Osteoblast (primary cell): ENCODE measurements at regions not wholly inside any gene's neighbourhood (a gene's known extent, or its start where the extent isn't known, plus 50 kb on each side); places are given as distances from the start of the nearest gene placed in this dataset.

Source experiments
- DNase-seq: peaks from one replicate; pipeline ENCODE4 v3.0.0; 2011; ENCODE audit warnings: low spot score, mixed read lengths; ENCODE audit not compliant: insufficient read length; ENCODE audit errors: missing footprints
- H2AFZ ChIP-seq: 2 replicates; pipeline ENCODE4 v1.6.0; 2011; ENCODE audit warnings: mild to moderate bottlenecking, low read length
- H3K27ac ChIP-seq: 2 replicates; pipeline ENCODE4 v1.5.1; 2011; ENCODE audit warnings: mild to moderate bottlenecking, low read depth, low read length, moderate library complexity
- H3K27me3 ChIP-seq: 2 replicates; pipeline ENCODE4 v1.6.0; 2012; ENCODE audit warnings: mild to moderate bottlenecking, control low read depth, inconsistent platforms, low read length, moderate library complexity; ENCODE audit not compliant: insufficient read depth
- H3K36me3 ChIP-seq: 2 replicates; pipeline ENCODE4 v1.5.1; 2011; ENCODE audit warnings: mild to moderate bottlenecking, low read length, control low read depth, moderate library complexity; ENCODE audit not compliant: insufficient read depth
- H3K4me1 ChIP-seq: 2 replicates; pipeline ENCODE4 v1.5.1; 2011; ENCODE audit warnings: mild to moderate bottlenecking, low read length, control low read depth, moderate library complexity; ENCODE audit not compliant: insufficient read depth
- H3K4me2 ChIP-seq: 2 replicates; pipeline ENCODE4 v1.6.0; 2011; ENCODE audit warnings: mild to moderate bottlenecking, low read length; ENCODE audit not compliant: insufficient read depth
- H3K4me3 ChIP-seq: fragments of 200-600 bp; sonication (generic); 3 replicates; pipeline ENCODE4 v1.5.1; 2012; ENCODE audit warnings: mild to moderate bottlenecking, low read length, inconsistent platforms; ENCODE audit not compliant: insufficient read depth
- H3K79me2 ChIP-seq: 2 replicates; pipeline ENCODE4 v1.6.0; 2012; ENCODE audit warnings: mild to moderate bottlenecking, low read length, control low read depth, inconsistent platforms; ENCODE audit not compliant: insufficient read depth
- H3K9me3 ChIP-seq: 2 replicates; pipeline ENCODE4 v1.5.1; 2011; ENCODE audit warnings: low read depth, low read length, control low read depth
- H4K20me1 ChIP-seq: 2 replicates; pipeline ENCODE4 v1.6.0; 2012; ENCODE audit warnings: mild to moderate bottlenecking, low read length, control low read depth; ENCODE audit not compliant: insufficient read depth
- TF ChIP-seq, protein P1 (sequence below): IDR thresholded peaks from 2 replicates; pipeline ENCODE4 v1.5.1; 2011; ENCODE audit warnings: mild to moderate bottlenecking, low read depth, low read length, moderate library complexity; ENCODE audit errors: extremely low read depth

- Histone ChIP-seq H3K9me3 (no peaks in the 10 kb centered on the region), H3K27me3 (no peaks in the 10 kb centered on the region), H3K36me3 (no peaks in the 10 kb centered on the region), H2AFZ (no peak overlapping the region), H3K4me2 (no peak overlapping the region), H4K20me1 (no peaks in the 10 kb centered on the region), H3K4me3 (no peak overlapping the region), H3K79me2 (no peaks in the 10 kb centered on the region), H3K27ac (no peak overlapping the region), H3K4me1 (peaks cover 12% of the 10 kb centered on the region)
- no peak for DNase-seq
- TF ChIP-seq, protein P1, sequence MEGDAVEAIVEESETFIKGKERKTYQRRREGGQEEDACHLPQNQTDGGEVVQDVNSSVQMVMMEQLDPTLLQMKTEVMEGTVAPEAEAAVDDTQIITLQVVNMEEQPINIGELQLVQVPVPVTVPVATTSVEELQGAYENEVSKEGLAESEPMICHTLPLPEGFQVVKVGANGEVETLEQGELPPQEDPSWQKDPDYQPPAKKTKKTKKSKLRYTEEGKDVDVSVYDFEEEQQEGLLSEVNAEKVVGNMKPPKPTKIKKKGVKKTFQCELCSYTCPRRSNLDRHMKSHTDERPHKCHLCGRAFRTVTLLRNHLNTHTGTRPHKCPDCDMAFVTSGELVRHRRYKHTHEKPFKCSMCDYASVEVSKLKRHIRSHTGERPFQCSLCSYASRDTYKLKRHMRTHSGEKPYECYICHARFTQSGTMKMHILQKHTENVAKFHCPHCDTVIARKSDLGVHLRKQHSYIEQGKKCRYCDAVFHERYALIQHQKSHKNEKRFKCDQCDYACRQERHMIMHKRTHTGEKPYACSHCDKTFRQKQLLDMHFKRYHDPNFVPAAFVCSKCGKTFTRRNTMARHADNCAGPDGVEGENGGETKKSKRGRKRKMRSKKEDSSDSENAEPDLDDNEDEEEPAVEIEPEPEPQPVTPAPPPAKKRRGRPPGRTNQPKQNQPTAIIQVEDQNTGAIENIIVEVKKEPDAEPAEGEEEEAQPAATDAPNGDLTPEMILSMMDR, result no peak
These were observed 60.5 kb upstream of the PRDM1 start for GRCh38 chr6:106025655-106026054.

DNA sequence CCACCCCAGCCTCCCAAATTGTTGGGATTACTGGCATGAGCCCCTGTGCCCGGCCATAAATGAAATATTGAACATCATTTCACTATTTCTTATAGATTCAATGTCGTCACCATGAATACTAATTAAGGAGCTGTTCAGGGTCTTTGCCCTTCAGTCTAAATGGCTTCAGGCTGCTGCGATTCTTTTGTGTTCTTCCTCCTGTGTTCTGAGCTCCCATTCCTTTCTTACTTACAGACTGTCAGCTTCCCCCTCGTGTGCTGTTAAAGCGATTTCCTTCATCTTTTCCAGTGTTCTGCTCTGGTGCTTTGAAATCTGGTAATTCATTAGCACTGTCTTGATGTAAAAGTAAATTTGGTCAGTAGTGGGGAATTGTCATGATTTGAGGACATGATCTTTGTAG, 63.3 kb upstream of the PRDM1 start:
- Histone ChIP-seq H3K4me3 (no peak overlapping the region), H3K27me3 (no peaks in the 10 kb centered on the region), H3K9me3 (no peaks in the 10 kb centered on the region), H3K4me1 (peaks cover 12% of the 10 kb centered on the region), H3K36me3 (no peaks in the 10 kb centered on the region), H2AFZ (no peak overlapping the region), H3K27ac (no peak overlapping the region), H4K20me1 (no peaks in the 10 kb centered on the region), H3K4me2 (no peak overlapping the region), H3K79me2 (no peaks in the 10 kb centered on the region)
- TF ChIP-seq, protein P1, result no peak
- no peak for DNase-seq

DNA sequence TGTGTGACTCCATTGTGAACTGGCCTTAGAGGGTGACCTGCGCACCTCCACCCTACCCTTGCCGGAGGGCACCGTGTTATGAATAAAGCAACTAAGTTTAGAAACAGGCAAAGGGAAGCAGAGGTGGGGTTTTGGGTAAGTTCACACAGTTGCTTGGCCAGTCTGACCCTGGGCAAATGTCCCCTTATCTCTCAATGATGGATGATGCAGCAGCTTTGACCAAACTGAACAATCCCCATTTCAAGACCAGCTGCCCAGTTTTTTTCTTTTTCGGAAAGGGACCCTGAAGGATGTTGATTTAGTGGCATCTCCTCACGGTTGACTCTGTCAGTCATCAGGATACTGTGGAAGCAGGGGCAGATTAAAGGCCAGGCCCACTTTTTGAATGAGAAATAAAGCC, 68.7 kb upstream of the PRDM1 start:
- DNase-seq, result no peak
- no peaks in the 10 kb centered on the region for H3K9me3 ChIP-seq
- H2AFZ ChIP-seq, result no peak overlapping the region
- no peak overlapping the region for H3K4me2 ChIP-seq
- TF ChIP-seq, protein P1, result no peak
- peaks cover 8% of the 10 kb centered on the region for H3K27me3 ChIP-seq
- H4K20me1 ChIP-seq, result no peaks in the 10 kb centered on the region
- no peaks in the 10 kb centered on the region for H3K4me1 ChIP-seq
- no peaks in the 10 kb centered on the region for H3K36me3 ChIP-seq
- no peaks in the 10 kb centered on the region for H3K79me2 ChIP-seq
- H3K4me3 ChIP-seq, result no peak overlapping the region
- no peak overlapping the region for H3K27ac ChIP-seq

GRCh38 chr6:106014955-106015354, 71.2 kb upstream of the PRDM1 start:
- Histone ChIP-seq H3K27me3 (peaks cover 8% of the 10 kb centered on the region), H3K36me3 (no peaks in the 10 kb centered on the region), H3K4me3 (no peak overlapping the region), H3K4me1 (no peaks in the 10 kb centered on the region), H2AFZ (no peak overlapping the region), H3K27ac (no peak overlapping the region), H3K79me2 (no peaks in the 10 kb centered on the region), H4K20me1 (no peaks in the 10 kb centered on the region), H3K9me3 (no peaks in the 10 kb centered on the region), H3K4me2 (no peak overlapping the region)
- TF ChIP-seq, protein P1, result no peak
- DNase-seq, result no peak
